AG04450 (cell line): ENCODE measurements at regions not wholly inside any gene's neighbourhood (a gene's known extent, or its start where the extent isn't known, plus 50 kb on each side); places are given as distances from the start of the nearest gene placed in this dataset.
A peak's percentile ranks its signal among the peaks of the same experiment; 100 is the strongest.

Experiments used
- CTCF ChIA-PET: fragments of 300-600, 350-600 bp; formaldehyde crosslinking; extraction: SDS; loops from one replicate; lab custom pipeline; 2022; ENCODE audit warnings: antibody characterized with exemption, inconsistent platforms; lab: Charles Lee
- POLR2A ChIA-PET: fragments of 350-600 bp; formaldehyde crosslinking; extraction: SDS; loops from one replicate; lab custom pipeline; 2021; ENCODE audit warnings: antibody characterized with exemption, inconsistent platforms; lab: Yijun Ruan, JAX
- DNase-seq: peaks from one replicate; pipeline ENCODE4 v3.0.0-alpha.2; 2011; ENCODE audit warnings: low read depth, low spot score
- H3K27ac ChIP-seq: one replicate; pipeline ENCODE4 v1.5.1; 2012; ENCODE audit warnings: low read depth, low read length, control low read depth
- H3K27me3 ChIP-seq: one replicate; pipeline ENCODE4 v1.6.0; 2012; ENCODE audit warnings: low read length; ENCODE audit not compliant: control insufficient read depth, insufficient read depth
- H3K4me3 ChIP-seq: 2 replicates; pipeline ENCODE4 v1.5.1; 2011; ENCODE audit warnings: mild to moderate bottlenecking, low read depth, low read length, control low read depth
- H3K9me3 ChIP-seq: 2 replicates; pipeline ENCODE4 v1.5.1; 2012; ENCODE audit warnings: low read length; ENCODE audit not compliant: control insufficient read depth, insufficient read depth
- TF ChIP-seq, protein P1 (sequence below): IDR thresholded peaks from 2 replicates; pipeline ENCODE4 v1.5.1; 2011; ENCODE audit warnings: low read depth, low read length, control low read depth, inconsistent platforms

DNA sequence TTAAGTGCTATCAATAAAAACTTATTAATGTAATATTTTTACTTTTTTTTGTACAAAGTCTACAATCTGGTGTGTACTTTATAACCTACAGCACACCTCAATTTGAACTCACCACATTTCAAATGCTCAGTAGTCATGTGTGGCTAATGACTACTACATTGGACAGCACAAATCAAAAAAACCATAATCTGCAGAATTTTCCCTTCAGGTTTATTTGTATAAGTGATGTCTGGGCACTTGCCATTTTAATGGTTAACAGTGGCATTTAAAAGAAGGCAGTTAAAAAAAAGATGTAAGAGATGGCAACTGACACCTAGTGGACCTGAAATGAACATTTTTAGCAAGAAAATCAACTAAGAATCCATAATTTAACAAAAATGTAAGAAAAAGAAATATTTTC is 124.6 kb upstream of the NRBF2 start:
- POLR2A ChIA-PET, result no interaction called here

DNA sequence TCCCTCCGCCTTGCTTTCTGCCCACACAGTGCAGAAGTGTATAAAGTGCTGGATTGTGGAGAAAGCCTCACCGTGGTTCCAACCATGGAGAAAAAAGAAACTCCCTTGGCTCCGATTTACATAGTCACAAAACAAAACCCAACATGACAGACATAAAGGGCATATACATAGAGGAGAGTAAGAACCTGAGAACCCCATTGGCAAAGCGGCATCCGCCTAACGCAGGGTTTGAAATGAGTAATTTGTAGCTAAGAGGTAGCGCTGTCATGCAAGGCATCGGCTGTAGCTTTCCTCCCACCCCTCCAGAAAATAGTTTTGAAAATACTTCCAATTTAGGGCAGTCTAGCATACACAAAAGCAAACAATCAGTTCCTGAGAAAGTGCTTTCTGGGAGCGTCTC is 126.0 kb upstream of the NRBF2 start:
- H3K9me3 ChIP-seq, result no peaks in the 10 kb centered on the region
- TF ChIP-seq, protein P1, sequence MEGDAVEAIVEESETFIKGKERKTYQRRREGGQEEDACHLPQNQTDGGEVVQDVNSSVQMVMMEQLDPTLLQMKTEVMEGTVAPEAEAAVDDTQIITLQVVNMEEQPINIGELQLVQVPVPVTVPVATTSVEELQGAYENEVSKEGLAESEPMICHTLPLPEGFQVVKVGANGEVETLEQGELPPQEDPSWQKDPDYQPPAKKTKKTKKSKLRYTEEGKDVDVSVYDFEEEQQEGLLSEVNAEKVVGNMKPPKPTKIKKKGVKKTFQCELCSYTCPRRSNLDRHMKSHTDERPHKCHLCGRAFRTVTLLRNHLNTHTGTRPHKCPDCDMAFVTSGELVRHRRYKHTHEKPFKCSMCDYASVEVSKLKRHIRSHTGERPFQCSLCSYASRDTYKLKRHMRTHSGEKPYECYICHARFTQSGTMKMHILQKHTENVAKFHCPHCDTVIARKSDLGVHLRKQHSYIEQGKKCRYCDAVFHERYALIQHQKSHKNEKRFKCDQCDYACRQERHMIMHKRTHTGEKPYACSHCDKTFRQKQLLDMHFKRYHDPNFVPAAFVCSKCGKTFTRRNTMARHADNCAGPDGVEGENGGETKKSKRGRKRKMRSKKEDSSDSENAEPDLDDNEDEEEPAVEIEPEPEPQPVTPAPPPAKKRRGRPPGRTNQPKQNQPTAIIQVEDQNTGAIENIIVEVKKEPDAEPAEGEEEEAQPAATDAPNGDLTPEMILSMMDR, result no peak
- no peak for DNase-seq
- H3K27me3 ChIP-seq, result peaks cover 3% of the 10 kb centered on the region
- ChIA-PET CTCF (interaction anchor here (0.6 to 0.8 kb wide), 2 partner anchors 397 to 414 kb away, joined by 3 to 5 read pairs; no protein-coding TSS in a partner anchor), POLR2A (no interaction called here)
- no peak overlapping the region for H3K4me3 ChIP-seq
- H3K27ac ChIP-seq, result no peak overlapping the region

More for the DNA sequence above, 124.6 kb upstream of the NRBF2 start:
- no peak overlapping the region for H3K4me3 ChIP-seq
- no peaks in the 10 kb centered on the region for H3K9me3 ChIP-seq
- CTCF ChIA-PET, result no interaction called here
- no peak overlapping the region for H3K27ac ChIP-seq
- H3K27me3 ChIP-seq, result peaks cover 3% of the 10 kb centered on the region
- TF ChIP-seq, protein P1, result no peak
- no peak for DNase-seq

DNA sequence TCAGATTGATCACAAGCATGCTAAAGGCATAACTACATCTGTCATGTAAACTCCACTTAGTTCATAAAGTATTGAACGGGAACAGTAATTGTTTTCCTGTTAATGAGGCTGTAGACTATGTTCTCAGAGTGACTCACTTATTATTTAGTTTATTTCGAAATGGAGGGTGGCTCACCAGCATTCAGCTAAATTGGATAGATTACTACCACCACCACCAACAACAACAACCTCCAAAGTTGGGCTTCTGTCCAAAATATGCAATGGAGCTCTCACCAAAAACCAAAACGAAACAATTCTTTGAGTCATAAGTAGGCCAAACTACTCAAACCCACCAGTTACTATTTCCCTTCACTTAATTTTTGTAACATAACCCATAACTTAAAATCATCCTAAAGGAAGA is 127.9 kb upstream of the NRBF2 start:
- peaks cover 3% of the 10 kb centered on the region for H3K27me3 ChIP-seq
- H3K4me3 ChIP-seq, result no peak overlapping the region
- POLR2A ChIA-PET, result no interaction called here
- H3K27ac ChIP-seq, result no peak overlapping the region
- CTCF ChIA-PET, result interaction anchor here (1.3 kb wide), 2 partner anchors 13 to 16 kb away, joined by 3 read pairs; no protein-coding TSS in a partner anchor
- no peak for DNase-seq
- no peaks in the 10 kb centered on the region for H3K9me3 ChIP-seq
- TF ChIP-seq, protein P1, result no peak

DNA sequence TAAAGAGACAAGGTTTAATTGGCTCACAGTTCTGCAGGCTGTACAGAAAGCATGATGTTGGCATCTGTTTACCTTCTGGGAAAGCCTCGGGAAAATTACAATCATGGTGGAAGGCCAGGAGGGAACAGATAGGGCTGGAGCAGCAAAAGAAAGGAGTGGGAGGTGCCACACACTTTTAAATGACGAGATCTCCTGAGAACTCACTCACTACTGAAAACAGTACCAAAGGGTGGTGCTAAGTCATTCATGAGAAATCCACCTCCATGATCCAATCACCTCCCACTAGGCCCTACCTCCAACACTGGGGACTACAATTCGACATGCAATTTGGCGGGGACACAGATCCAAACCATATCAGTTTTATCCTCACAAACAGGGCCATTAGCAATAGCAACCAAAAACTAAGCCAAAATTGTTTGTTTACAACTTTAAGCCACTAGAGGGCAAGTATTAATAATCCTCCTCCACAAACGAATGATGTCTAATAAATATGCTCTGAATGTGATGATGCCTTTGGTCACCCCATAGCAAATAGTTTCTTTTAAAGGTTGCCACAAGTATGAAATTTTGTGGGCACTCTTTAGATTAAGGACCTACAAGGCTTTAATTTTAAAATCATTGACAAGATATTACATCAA is 129.2 kb upstream of the NRBF2 start:
- POLR2A ChIA-PET, result no interaction called here
- TF ChIP-seq, protein P1, result peak; percentile 33
- Histone ChIP-seq H3K27me3 (peaks cover 3% of the 10 kb centered on the region), H3K9me3 (no peaks in the 10 kb centered on the region), H3K27ac (no peak overlapping the region), H3K4me3 (no peak overlapping the region)
- no peak for DNase-seq
- CTCF ChIA-PET, result interaction anchor here (1.3 kb wide), 2 partner anchors 12 to 18 kb away, joined by 3 read pairs; no protein-coding TSS in a partner anchor

DNA sequence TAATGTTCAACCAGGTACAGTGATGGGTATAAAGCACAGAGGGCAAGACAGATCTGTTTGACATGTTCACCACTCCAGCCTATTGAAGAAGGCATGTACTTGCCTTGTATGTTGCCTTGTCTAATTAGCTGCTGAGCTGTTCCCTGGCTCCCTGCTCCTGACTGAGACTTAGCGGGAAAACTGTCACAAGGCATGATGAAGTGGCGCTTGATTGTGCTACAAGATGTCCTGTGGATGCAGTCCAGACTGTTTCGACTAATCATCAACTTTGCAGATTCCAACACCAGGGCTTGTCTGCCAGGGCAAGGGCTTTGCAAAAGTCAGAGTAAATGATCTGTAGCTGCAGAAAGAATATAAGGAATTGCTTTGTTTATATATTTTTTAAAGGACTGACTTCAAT is 136.2 kb upstream of the NRBF2 start:
- DNase-seq, result no peak
- H3K9me3 ChIP-seq, result no peaks in the 10 kb centered on the region
- TF ChIP-seq, protein P1, result no peak
- H3K27me3 ChIP-seq, result no peaks in the 10 kb centered on the region
- ChIA-PET POLR2A (no interaction called here), CTCF (no interaction called here)
- no peak overlapping the region for H3K4me3 ChIP-seq
- no peak overlapping the region for H3K27ac ChIP-seq
